Nephron progenitor cell (in vitro differentiated cells): ENCODE measurements at regions not wholly inside any gene's neighbourhood (a gene's known extent, or its start where the extent isn't known, plus 50 kb on each side); places are given as distances from the start of the nearest gene placed in this dataset.

Experiments
- DNase-seq: peaks from one replicate; pipeline ENCODE4 v3.0.0; 2021
- H3K27ac Mint-ChIP-seq: 2 replicates; pipeline ENCODE4 v1.8.0; 2021; ENCODE audit warnings: mild to moderate bottlenecking, moderate library complexity, mixed read lengths
- H3K27me3 Mint-ChIP-seq: 2 replicates; pipeline ENCODE4 v1.8.0; 2021; ENCODE audit warnings: mild to moderate bottlenecking, low read depth, mixed read lengths; ENCODE audit not compliant: poor library complexity
- H3K36me3 Mint-ChIP-seq: 2 replicates; pipeline ENCODE4 v1.8.0; 2021; ENCODE audit warnings: low read depth, mixed read lengths
- H3K4me1 Mint-ChIP-seq: 2 replicates; pipeline ENCODE4 v1.8.0; 2021; ENCODE audit warnings: mixed read lengths
- H3K4me3 Mint-ChIP-seq: 2 replicates; pipeline ENCODE4 v1.8.0; 2021; ENCODE audit warnings: mild to moderate bottlenecking, moderate library complexity, mixed read lengths
- H3K9me3 Mint-ChIP-seq: 2 replicates; pipeline ENCODE4 v1.8.0; 2021; ENCODE audit warnings: mild to moderate bottlenecking, moderate library complexity, mixed read lengths
- CTCF ChIP-seq: fragments of 200-600 bp; sonication (generic); IDR thresholded peaks from 2 replicates; pipeline ENCODE4 v1.5.0; 2021; ENCODE audit warnings: antibody characterized with exemption

DNA sequence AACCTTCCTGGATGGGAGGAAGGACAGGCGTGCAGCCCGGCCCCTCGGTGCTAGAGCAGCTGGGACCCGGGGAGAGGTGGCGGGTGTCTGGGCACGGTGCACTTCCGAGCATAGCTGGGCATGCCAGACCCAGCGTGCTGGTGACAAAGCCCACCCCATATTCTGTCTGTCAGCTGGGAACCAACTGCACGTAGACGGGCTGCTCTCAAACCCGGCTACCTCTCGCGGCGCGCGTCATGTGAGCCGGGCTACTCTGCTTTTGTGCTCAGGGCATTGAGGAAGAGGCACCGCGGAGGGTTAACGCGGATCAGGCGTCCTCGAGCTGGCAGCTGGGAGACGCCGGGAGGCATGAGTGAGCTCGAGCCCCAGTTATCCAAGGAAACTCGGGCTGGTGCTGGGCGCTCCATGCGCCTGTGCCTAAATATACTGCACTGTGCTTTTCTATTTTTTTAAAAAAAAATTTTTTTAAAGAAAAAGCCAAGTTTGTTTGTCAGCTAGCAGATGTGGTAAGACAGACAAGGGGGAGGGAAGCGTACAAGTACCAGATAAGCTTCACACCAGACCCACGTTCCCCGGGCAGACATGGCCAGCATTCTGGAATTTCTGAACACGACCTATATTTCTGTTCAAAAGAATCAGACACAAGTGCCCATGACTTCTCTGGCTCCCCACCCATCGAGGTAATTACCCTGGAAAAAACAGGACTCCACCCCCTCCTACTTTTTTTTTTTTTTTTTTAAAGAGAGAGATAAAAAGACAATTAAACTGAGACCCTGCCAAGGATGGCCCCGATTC, 425.6 kb downstream of the SHANK2 start:
- peaks cover 44% of the 10 kb centered on the region for H3K4me1 Mint-ChIP-seq
- TF ChIP-seq CTCF: no peak
- no peaks in the 10 kb centered on the region for H3K9me3 Mint-ChIP-seq
- peak overlapping the region; percentile 63 for H3K4me3 Mint-ChIP-seq
- H3K27me3 Mint-ChIP-seq: peaks cover 60% of the 10 kb centered on the region
- H3K36me3 Mint-ChIP-seq: no peaks in the 10 kb centered on the region
- DNase-seq: peak; percentile 62
- H3K27ac Mint-ChIP-seq: no peak overlapping the region

- H3K27ac Mint-ChIP-seq: no peak overlapping the region
- H3K36me3 Mint-ChIP-seq: no peaks in the 10 kb centered on the region
- DNase-seq: no peak
- H3K27me3 Mint-ChIP-seq: peaks cover 61% of the 10 kb centered on the region
- no peak overlapping the region for H3K4me3 Mint-ChIP-seq
- TF ChIP-seq CTCF: no peak
- H3K9me3 Mint-ChIP-seq: no peaks in the 10 kb centered on the region
- peaks cover 42% of the 10 kb centered on the region for H3K4me1 Mint-ChIP-seq
These were observed 423.7 kb downstream of the SHANK2 start for GRCh38 chr11:70828593-70829082.

- no peak for DNase-seq
- H3K27me3 Mint-ChIP-seq: peaks cover 59% of the 10 kb centered on the region
- no peaks in the 10 kb centered on the region for H3K9me3 Mint-ChIP-seq
- H3K4me1 Mint-ChIP-seq: peaks cover 35% of the 10 kb centered on the region
- no peak for TF ChIP-seq CTCF
- no peak overlapping the region for H3K27ac Mint-ChIP-seq
- no peaks in the 10 kb centered on the region for H3K36me3 Mint-ChIP-seq
- H3K4me3 Mint-ChIP-seq: no peak overlapping the region
These were observed 423.1 kb downstream of the SHANK2 start for GRCh38 chr11:70829134-70829885.

DNA sequence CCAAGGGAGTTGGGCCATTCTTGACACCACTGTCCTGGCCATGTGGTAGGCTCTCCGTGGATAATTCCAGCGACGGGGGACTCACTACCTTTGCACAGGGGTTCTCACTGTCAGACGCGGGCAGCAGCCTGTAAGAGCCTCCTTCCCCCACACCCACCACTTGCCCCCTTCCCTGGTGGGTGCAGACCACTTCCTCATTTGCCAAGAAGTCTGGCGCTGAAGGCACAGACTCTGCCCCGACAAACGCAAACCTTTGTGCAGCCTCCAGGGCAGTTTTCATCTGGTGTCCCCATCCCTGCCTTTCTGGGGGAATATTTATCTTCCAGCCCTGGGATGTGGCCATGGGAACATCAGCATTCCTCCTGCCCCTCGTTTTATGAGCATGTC, 422.5 kb downstream of the SHANK2 start:
- Mint-ChIP-seq H3K9me3 (no peaks in the 10 kb centered on the region), H3K4me1 (peaks cover 30% of the 10 kb centered on the region), H3K4me3 (no peak overlapping the region), H3K27me3 (peaks cover 58% of the 10 kb centered on the region), H3K27ac (no peak overlapping the region), H3K36me3 (no peaks in the 10 kb centered on the region)
- no peak for DNase-seq
- no peak for TF ChIP-seq CTCF

GRCh38 chr11:70833011-70833410, 419.4 kb downstream of the SHANK2 start:
- Mint-ChIP-seq H3K4me3 (no peak overlapping the region), H3K9me3 (peaks cover 2% of the 10 kb centered on the region), H3K36me3 (no peaks in the 10 kb centered on the region), H3K27me3 (peaks cover 37% of the 10 kb centered on the region), H3K27ac (no peak overlapping the region), H3K4me1 (no peaks in the 10 kb centered on the region)
- DNase-seq: no peak
- no peak for TF ChIP-seq CTCF
